Colonic mucosa (tissue), 4 donors: ENCODE measurements at regions not wholly inside any gene's neighbourhood (a gene's known extent, or its start where the extent isn't known, plus 50 kb on each side); places are given as distances from the start of the nearest gene placed in this dataset.

Experiments used
- DNase-seq: peaks from one replicate; pipeline ENCODE4 v3.0.0-alpha.2; 2020
- H3K27ac ChIP-seq: fragments of 200-600 bp; one replicate; pipeline ENCODE4 v1.8.0; 2021
- H3K27me3 ChIP-seq: fragments of 200-600 bp; one replicate; pipeline ENCODE4 v1.8.0; 2021
- H3K36me3 ChIP-seq: fragments of 200-600 bp; one replicate; pipeline ENCODE4 v1.8.0; 2021
- H3K4me1 ChIP-seq: fragments of 200-600 bp; one replicate; pipeline ENCODE4 v1.8.0; 2021; ENCODE audit warnings: mild to moderate bottlenecking
- H3K4me3 ChIP-seq: fragments of 200-600 bp; one replicate; pipeline ENCODE4 v1.8.0; 2021
- H3K9ac ChIP-seq, 2 donors: one replicate each; pipeline ENCODE4 v1.7.0; 2013; ENCODE audit warnings: control low read depth in 2 of 2, low read depth in 2 of 2, low read length in 2 of 2
- H3K9me3 ChIP-seq: fragments of 200-600 bp; one replicate; pipeline ENCODE4 v1.8.0; 2021
- CTCF ChIP-seq: fragments of 200-600 bp; IDR thresholded peaks from one replicate; pipeline ENCODE4 v1.8.0; 2022; ENCODE audit warnings: antibody characterized with exemption, mild to moderate bottlenecking
- intact Hi-C: fragments of 100-400 bp; cut with DNase I; formaldehyde crosslinking; loops from one replicate; pipeline ENCODE4 v1.14.1; 2022
- donor health status: healthy.
- donor health status: DM: no; HTN: no; CAD: no.
- donor health status: DM: no; HTN: no; CAD: no.

GRCh38 chr18:40607542-40608148 lies 1347.4 kb upstream of the PIK3C3 start:
- Histone ChIP-seq H3K4me3 (no peak overlapping the region), H3K9me3 (no peaks in the 10 kb centered on the region), H3K27me3 (no peaks in the 10 kb centered on the region), H3K4me1 (no peaks in the 10 kb centered on the region), H3K9ac (no peak overlapping the region), H3K27ac (no peak overlapping the region), H3K36me3 (no peaks in the 10 kb centered on the region)
- TF ChIP-seq CTCF: no peak
- intact Hi-C loops: no loop called here
- DNase-seq: no peak

DNA sequence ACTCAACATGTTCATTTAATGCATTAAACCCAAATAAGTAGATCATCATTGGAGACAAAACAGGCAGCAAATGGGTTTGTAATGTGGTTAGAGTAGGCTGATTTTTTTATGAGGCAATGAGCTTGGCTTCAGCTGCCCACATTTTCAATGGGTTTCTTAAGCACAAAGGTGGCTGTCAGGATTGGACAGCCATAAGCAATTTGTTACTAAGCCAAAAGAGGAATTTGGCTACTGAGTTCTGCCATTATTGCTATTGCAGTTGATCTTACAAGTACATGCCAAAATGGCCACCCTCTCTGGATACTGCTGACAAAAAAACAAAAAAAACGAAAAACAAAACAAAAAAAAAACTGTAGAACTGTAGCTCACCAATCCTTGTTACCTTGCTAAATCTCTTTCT lies 1348.0 kb upstream of the PIK3C3 start:
- Histone ChIP-seq H3K4me1 (no peaks in the 10 kb centered on the region), H3K36me3 (no peaks in the 10 kb centered on the region), H3K9ac (no peak overlapping the region), H3K27ac (no peak overlapping the region), H3K9me3 (no peaks in the 10 kb centered on the region), H3K4me3 (no peak overlapping the region), H3K27me3 (no peaks in the 10 kb centered on the region)
- no peak for TF ChIP-seq CTCF
- intact Hi-C loops: no loop called here
- DNase-seq: no peak

DNA sequence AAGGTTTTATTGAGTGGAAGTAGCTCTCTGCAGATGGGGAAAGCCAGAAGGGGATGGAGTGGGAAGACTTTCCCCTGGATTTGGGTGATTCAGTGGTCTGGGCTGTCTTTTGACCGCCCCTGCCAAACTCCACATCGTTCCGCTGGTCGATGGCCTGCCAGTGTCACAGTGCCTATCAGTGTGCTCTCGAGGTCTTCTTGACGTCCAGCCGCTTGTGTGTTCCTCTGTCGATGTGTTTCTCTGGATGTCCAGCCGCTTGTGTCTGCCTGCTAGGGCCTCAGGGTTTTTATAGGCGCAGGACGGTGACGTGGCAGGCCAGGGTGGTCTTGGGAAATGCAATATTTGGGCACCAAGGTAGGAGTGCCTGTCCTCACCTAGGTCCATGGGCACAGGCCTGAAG lies 1371.4 kb upstream of the PIK3C3 start:
- no peak for DNase-seq
- intact Hi-C loops: no loop called here
- no peaks in the 10 kb centered on the region for H3K27me3 ChIP-seq
- TF ChIP-seq CTCF: no peak
- no peaks in the 10 kb centered on the region for H3K4me1 ChIP-seq
- no peak overlapping the region for H3K4me3 ChIP-seq
- no peak overlapping the region for H3K9ac ChIP-seq
- H3K36me3 ChIP-seq: no peaks in the 10 kb centered on the region
- no peaks in the 10 kb centered on the region for H3K9me3 ChIP-seq
- no peak overlapping the region for H3K27ac ChIP-seq

- no peak for DNase-seq
- no peak overlapping the region for H3K27ac ChIP-seq
- no peak for TF ChIP-seq CTCF
- no peaks in the 10 kb centered on the region for H3K4me1 ChIP-seq
- intact Hi-C loops: no loop called here
- no peak overlapping the region for H3K4me3 ChIP-seq
- no peaks in the 10 kb centered on the region for H3K9me3 ChIP-seq
- no peak overlapping the region for H3K9ac ChIP-seq
- H3K27me3 ChIP-seq: no peaks in the 10 kb centered on the region
- no peaks in the 10 kb centered on the region for H3K36me3 ChIP-seq
Measured at GRCh38 chr18:40582105-40582504, 1372.9 kb upstream of the PIK3C3 start.

GRCh38 chr18:40577981-40578365 lies 1377.1 kb upstream of the PIK3C3 start:
- no peaks in the 10 kb centered on the region for H3K27me3 ChIP-seq
- H3K27ac ChIP-seq: no peak overlapping the region
- H3K4me1 ChIP-seq: no peaks in the 10 kb centered on the region
- no peak for DNase-seq
- no peak overlapping the region for H3K4me3 ChIP-seq
- H3K9ac ChIP-seq: no peak overlapping the region
- TF ChIP-seq CTCF: no peak
- H3K9me3 ChIP-seq: no peaks in the 10 kb centered on the region
- intact Hi-C loops: no loop called here
- no peaks in the 10 kb centered on the region for H3K36me3 ChIP-seq
